T-helper 22 cell (primary cell): ENCODE measurements at regions not wholly inside any gene's neighbourhood (a gene's known extent, or its start where the extent isn't known, plus 50 kb on each side); places are given as distances from the start of the nearest gene placed in this dataset.

ENCODE experiments used
- DNase-seq: peaks from one replicate; pipeline ENCODE4 v3.0.0-alpha.2; 2020; ENCODE audit warnings: low read depth

- DNase-seq = no peak
Measured at GRCh38 chr12:89092297-89092696, 260.0 kb downstream of the DUSP6 start.

DNA sequence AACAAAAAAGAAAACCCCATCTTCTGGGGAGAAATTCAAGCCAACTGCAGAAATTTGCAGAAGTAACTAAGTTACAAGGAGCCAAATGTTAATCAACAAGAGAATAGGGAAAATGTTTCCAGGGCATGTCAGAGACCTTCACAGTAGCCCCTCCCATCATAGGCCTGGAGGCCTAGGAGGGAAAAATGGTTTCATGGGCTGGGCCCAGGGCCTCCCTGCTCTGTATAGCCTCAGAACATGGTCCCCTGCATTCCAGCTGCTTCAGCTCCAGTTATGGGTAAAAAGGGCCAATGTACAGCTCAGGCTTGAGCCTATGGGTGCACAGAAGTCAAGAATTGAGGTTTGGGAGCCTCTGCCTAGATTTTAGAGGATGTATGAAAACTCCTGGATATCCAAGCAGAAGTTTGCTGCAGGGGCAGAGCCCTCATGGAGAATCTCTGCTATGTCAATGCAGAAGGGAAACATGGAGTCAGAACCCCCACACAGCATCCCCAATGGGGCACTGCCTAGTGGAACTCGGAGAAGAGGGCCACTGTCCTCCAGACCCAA is 260.9 kb downstream of the DUSP6 start:
- no peak for DNase-seq

- no peak for DNase-seq
Measured at GRCh38 chr12:89089264-89089663, 263.0 kb downstream of the DUSP6 start.

GRCh38 chr12:89087876-89088275 is 264.4 kb downstream of the DUSP6 start:
- DNase-seq = no peak

GRCh38 chr12:89087149-89087825 is 265.0 kb downstream of the DUSP6 start:
- no peak for DNase-seq

DNA sequence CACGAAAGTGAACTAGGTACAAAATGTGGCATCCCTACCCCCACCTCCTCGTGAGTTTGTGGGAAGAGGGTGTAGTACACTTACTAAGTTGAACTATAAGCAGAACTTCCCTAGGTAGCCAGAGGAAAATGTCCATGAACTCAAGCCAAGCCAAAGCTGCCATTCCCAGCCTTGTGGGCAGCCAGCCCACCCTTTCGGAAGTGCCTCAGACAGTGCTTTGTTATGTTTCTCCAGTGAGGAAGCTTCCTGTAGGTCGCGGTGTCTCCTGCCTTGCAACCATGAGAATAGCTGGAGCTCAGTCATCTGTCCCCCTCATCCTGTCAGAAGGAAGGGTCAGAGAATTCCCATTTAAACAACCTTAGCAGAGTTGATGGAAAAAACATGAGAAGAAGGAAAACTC is 266.9 kb downstream of the DUSP6 start:
- DNase-seq = no peak

DNA sequence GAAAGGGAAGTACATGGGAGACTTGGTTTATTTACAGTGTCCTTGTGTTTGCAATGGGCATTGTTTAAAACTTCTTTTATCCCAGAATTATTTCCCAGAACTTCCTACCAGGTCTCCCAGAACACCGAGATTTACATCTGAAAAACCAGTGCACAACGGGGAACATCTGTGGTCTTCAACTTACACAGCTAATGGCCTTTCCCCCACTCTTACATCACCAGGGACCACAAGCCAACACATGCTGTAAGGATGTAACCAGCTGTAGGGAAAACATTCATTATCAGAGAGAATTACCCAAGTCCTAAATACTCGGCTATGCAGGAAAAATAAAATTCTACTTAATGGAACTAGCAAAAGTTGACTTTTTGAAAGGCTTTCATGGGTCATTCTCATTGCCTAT is 267.6 kb downstream of the DUSP6 start:
- no peak for DNase-seq

- DNase-seq = no peak
Measured at GRCh38 chr12:89083491-89083890, 268.8 kb downstream of the DUSP6 start.

DNA sequence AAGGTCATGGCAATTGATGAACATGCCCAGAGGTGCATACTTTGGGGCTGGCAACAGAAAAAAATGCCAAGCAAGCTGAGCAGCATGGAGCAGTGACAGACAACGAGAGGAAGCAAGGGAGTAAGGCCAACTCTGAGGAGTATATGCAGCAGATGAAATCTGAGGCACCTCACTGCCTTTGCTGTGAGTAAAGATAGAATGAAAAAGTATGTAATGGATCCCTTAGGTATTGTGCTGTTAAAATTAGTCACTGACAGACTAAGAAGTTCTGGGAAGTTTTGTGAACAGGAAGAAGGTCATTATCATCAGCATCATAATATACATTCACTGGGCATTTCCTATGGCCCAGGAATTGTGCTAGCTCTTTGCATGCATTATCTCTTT is 269.9 kb downstream of the DUSP6 start:
- no peak for DNase-seq

DNA sequence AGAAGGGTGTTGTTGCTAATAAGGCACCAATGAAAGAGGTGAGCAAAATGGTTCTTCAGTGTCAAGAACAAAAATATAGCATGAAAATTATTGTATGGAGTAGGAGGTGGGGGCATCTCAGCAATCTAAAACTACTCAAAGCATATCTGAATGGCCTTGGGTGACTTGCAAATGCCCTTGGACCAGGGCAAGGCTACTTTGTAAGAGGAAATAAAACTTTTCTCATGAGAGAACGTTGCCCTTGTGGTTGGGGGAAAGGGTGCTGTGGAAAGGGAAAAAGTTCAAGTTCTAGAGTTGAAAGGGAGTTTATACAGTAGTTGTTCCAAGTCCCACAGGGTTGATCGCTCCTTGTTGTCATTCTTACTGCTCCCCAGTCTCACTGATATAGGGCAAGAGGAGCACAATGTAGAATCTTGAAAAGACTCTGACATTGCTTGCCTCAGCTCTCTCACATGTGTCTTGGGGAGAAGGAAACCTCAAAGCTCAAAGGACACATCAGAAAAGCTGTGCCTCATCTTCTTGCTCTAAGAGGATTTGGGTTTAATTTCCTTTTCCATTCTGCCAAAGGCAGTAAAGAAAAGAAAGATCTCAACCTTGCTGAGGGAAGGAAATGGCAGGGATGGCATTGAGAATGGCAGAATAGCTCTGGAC is 270.5 kb downstream of the DUSP6 start:
- no peak for DNase-seq

DNA sequence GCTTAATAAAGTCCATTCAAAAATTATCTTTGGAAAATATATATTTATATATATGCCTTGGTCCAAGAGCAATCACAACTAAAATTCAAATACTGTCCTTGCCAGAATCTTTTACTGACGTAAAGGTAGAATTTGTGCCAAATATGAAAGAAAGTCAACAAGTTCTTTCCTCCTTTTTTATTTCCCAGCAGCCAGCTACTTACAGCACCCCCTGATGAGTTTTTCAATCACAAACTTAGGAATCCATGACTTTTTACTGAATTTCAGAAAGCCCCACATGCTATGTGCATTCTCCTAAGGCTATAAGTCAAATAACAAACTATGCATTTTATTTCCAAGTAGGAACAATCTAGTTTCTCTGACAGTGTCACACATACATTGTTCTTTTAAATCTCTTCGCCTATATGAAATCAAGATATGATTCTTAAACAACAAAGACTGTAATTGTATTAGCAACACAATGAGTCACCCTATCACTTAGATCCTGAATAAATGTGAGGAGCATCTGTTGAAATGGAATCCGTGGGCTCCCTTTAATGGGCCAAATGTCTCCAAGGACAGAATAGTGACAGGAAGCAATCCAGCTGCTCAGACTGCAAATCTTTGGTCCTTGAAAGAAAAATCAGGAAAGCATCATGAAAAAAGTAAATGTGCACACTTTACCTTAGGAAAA is 271.4 kb downstream of the DUSP6 start:
- no peak for DNase-seq

GRCh38 chr12:89075880-89076540 is 276.3 kb downstream of the DUSP6 start:
- no peak for DNase-seq

GRCh38 chr12:89073659-89074058 is 278.6 kb downstream of the DUSP6 start:
- no peak for DNase-seq

DNA sequence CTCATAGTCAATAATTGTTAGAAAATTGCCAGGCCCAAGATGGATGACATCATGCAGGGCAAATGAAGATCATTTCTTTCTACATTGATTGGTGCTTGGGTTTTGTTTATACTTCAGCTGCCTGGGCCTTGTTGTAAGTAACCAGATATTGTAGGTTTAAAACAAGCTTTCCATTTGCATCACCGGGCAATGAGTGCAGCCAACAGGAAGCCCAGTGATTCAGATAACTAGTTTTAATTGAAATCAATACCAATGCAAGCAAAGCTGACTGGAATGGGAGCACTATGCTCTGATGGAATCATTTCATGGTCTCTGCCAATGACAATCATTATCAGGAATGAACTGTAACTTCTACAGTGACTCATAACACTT is 279.3 kb downstream of the DUSP6 start:
- no peak for DNase-seq

GRCh38 chr12:89072294-89073026 is 279.8 kb downstream of the DUSP6 start:
- no peak for DNase-seq

- DNase-seq = no peak
Measured at GRCh38 chr12:89070603-89071002, 281.7 kb downstream of the DUSP6 start.

GRCh38 chr12:89069431-89069830 is 282.9 kb downstream of the DUSP6 start:
- no peak for DNase-seq

GRCh38 chr12:89067421-89068187 is 284.7 kb downstream of the DUSP6 start:
- no peak for DNase-seq

- DNase-seq = no peak
Measured at GRCh38 chr12:89064780-89065179, 287.5 kb downstream of the DUSP6 start.

- DNase-seq = no peak
Measured at GRCh38 chr12:89064151-89064550, 288.1 kb downstream of the DUSP6 start.

GRCh38 chr12:89062996-89063395 is 289.3 kb downstream of the DUSP6 start:
- DNase-seq = no peak
